IMR-90 (cell line): ENCODE measurements at regions not wholly inside any gene's neighbourhood (a gene's known extent, or its start where the extent isn't known, plus 50 kb on each side); places are given as distances from the start of the nearest gene placed in this dataset.
A peak's percentile ranks its signal among the peaks of the same experiment; 100 is the strongest.

Experiments
- ATAC-seq: fragments of 200-7000 bp; cut with Tn5 transposase; 2 replicates; pipeline ENCODE4 v1.9.1; 2020; ENCODE audit warnings: low read depth, mild to moderate bottlenecking, moderate library complexity
- BruUV-seq: library from RNA; stranded (reverse); fragments of 400-500 nt; replicated peaks from 2 replicates; lab custom pipeline; 2021; lab: Mats Ljungman, UMichigan
- CTCF ChIA-PET: fragments of 300-600 bp; formaldehyde crosslinking; extraction: SDS; loops from one replicate; lab custom pipeline; 2021; ENCODE audit warnings: antibody characterized with exemption; lab: Yijun Ruan, JAX
- POLR2A ChIA-PET: fragments of 300-600 bp; sonication (Branson Sonifier 250); formaldehyde crosslinking; loops from one replicate; lab custom pipeline; 2022; ENCODE audit warnings: antibody characterized with exemption; ENCODE audit not compliant: unreplicated experiment; lab: Charles Lee
- DNase-seq: peaks from one replicate; pipeline ENCODE4 v3.0.0; 2013
- H2AFZ ChIP-seq: replicated peaks from 2 replicates; pipeline ENCODE3; 2013; ENCODE audit warnings: low read length, mild to moderate bottlenecking; ENCODE audit not compliant: poor library complexity
- H2AK5ac ChIP-seq: 2 replicates; pipeline ENCODE4 v1.6.1; 2013; ENCODE audit warnings: low read depth, low read length, inconsistent platforms
- H2AK9ac ChIP-seq: replicated peaks from 2 replicates; pipeline ENCODE3; 2013; ENCODE audit warnings: mild to moderate bottlenecking, low read depth, low read length, moderate library complexity; ENCODE audit not compliant: poor library complexity
- H2BK120ac ChIP-seq: 2 replicates; pipeline ENCODE4 v1.6.1; 2013; ENCODE audit warnings: low read depth, low read length, inconsistent platforms
- H2BK15ac ChIP-seq: 3 replicates; pipeline ENCODE4 v1.6.1; 2013; ENCODE audit warnings: low read depth, low read length, inconsistent platforms
- H2BK20ac ChIP-seq: 2 replicates; pipeline ENCODE4 v1.6.1; 2013; ENCODE audit warnings: low read depth, mild to moderate bottlenecking, inconsistent platforms, low read length, moderate library complexity
- H2BK5ac ChIP-seq: 2 replicates; pipeline ENCODE4 v1.6.1; 2013; ENCODE audit warnings: mild to moderate bottlenecking, low read depth, low read length, inconsistent platforms; ENCODE audit not compliant: poor library complexity, severe bottlenecking
- H3K14ac ChIP-seq: replicated peaks from 2 replicates; pipeline ENCODE4 v1.6.1; 2013; ENCODE audit warnings: low read depth, low read length, inconsistent platforms
- H3K18ac ChIP-seq: 2 replicates; pipeline ENCODE4 v1.6.1; 2013; ENCODE audit warnings: low read depth, low read length, control low read depth
- H3K23ac ChIP-seq: 2 replicates; pipeline ENCODE4 v1.6.1; 2013; ENCODE audit warnings: low read depth, low read length, inconsistent platforms
- H3K27ac ChIP-seq: 2 replicates; pipeline ENCODE4 v1.5.1; 2013; ENCODE audit warnings: mild to moderate bottlenecking, control low read depth, low read length; ENCODE audit not compliant: insufficient read depth
- H3K27me3 ChIP-seq: 2 replicates; pipeline ENCODE4 v1.6.1; 2013; ENCODE audit warnings: low read length; ENCODE audit not compliant: control insufficient read depth, insufficient read depth
- H3K36me3 ChIP-seq: 2 replicates; pipeline ENCODE4 v1.6.1; 2013; ENCODE audit warnings: low read length, mixed read lengths; ENCODE audit not compliant: control insufficient read depth, insufficient read depth
- H3K4ac ChIP-seq: 2 replicates; pipeline ENCODE4 v1.6.1; 2013; ENCODE audit warnings: low read depth, low read length, inconsistent platforms
- H3K4me1 ChIP-seq: 2 replicates; pipeline ENCODE4 v1.6.1; 2013; ENCODE audit warnings: low read length, mixed read lengths; ENCODE audit not compliant: control insufficient read depth, insufficient read depth
- H3K4me2 ChIP-seq: 2 replicates; pipeline ENCODE4 v1.6.1; 2013; ENCODE audit warnings: low read depth, mild to moderate bottlenecking, control low read depth, low read length, moderate library complexity
- H3K4me3 ChIP-seq: 2 replicates; pipeline ENCODE4 v1.5.1; 2013; ENCODE audit warnings: low read depth, mild to moderate bottlenecking, control low read depth, low read length, moderate library complexity; ENCODE audit not compliant: insufficient read depth
- H3K56ac ChIP-seq: 2 replicates; pipeline ENCODE4 v1.6.1; 2013; ENCODE audit warnings: low read length, inconsistent platforms; ENCODE audit not compliant: insufficient read depth; ENCODE audit errors: extremely low read depth
- H3K79me1 ChIP-seq, 2 experiments: 2 replicates each; pipeline ENCODE4 v1.6.1; 2013; ENCODE audit warnings: low read length in 2 of 2, inconsistent platforms in 1 of 2, low read depth in 1 of 2
- H3K9ac ChIP-seq: 2 replicates; pipeline ENCODE4 v1.6.1; 2013; ENCODE audit warnings: low read depth, low read length, control low read depth
- H3K9me1 ChIP-seq: 2 replicates; pipeline ENCODE4 v1.6.1; 2013; ENCODE audit warnings: low read length, inconsistent platforms; ENCODE audit not compliant: insufficient read depth
- H3K9me3 ChIP-seq: 2 replicates; pipeline ENCODE4 v1.6.1; 2013; ENCODE audit warnings: low read length; ENCODE audit not compliant: control insufficient read depth, insufficient read depth
- H4K20me1 ChIP-seq: 2 replicates; pipeline ENCODE4 v1.6.1; 2013; ENCODE audit warnings: low read length, inconsistent platforms; ENCODE audit not compliant: insufficient read depth
- H4K5ac ChIP-seq: 2 replicates; pipeline ENCODE4 v1.6.1; 2013; ENCODE audit warnings: mild to moderate bottlenecking, low read depth, low read length, control low read depth
- H4K8ac ChIP-seq, 2 experiments: 2 replicates each; pipeline ENCODE4 v1.6.1; 2013; ENCODE audit warnings: low read depth in 2 of 2, low read length in 2 of 2, control low read depth in 1 of 2, inconsistent platforms in 1 of 2
- H4K91ac ChIP-seq: 2 replicates; pipeline ENCODE4 v1.6.1; 2013; ENCODE audit warnings: low read depth, low read length, inconsistent platforms; ENCODE audit not compliant: insufficient read depth
- CEBPB ChIP-seq: IDR thresholded peaks from 2 replicates; pipeline ENCODE4 v1.6.1; 2012; ENCODE audit warnings: low read depth, low read length, improper control_type of control experiment
- NFE2L2 ChIP-seq: fragments of 150-350 bp; IDR thresholded peaks from 2 replicates; pipeline ENCODE4 v1.6.1; 2016; ENCODE audit warnings: low read depth, mild to moderate bottlenecking, low read length
- POLR2A ChIP-seq: IDR thresholded peaks from 2 replicates; pipeline ENCODE4 v1.6.1; 2012; ENCODE audit warnings: mild to moderate bottlenecking, low read depth, low read length
- RAD21 ChIP-seq: IDR thresholded peaks from 2 replicates; pipeline ENCODE4 v1.6.1; 2012; ENCODE audit warnings: low read length, improper control_type of control experiment
- RFX5 ChIP-seq: IDR thresholded peaks from 2 replicates; pipeline ENCODE4 v1.8.0; 2012; ENCODE audit warnings: low read depth, mild to moderate bottlenecking, low read length, moderate library complexity
- WGBS, 2 experiments: methylation state at CpG; one replicate each; pipeline versions ENCODE4 v1.1.5 to v1.1.7; 2013; ENCODE audit warnings: missing lambda C conversion rate in 2 of 2; ENCODE audit not compliant: insufficient read length in 1 of 2; ENCODE audit errors: extremely low coverage in 2 of 2; 5-methylcytosine and 5-hydroxymethylcytosine counted together
- dilution Hi-C: fragments of 300-500 bp; cut with HindIII; formaldehyde crosslinking; loops from one replicate; pipeline ENCODE4 v1.14.3; 2018; ENCODE audit warnings: low sequenced_read_pairs; ENCODE audit not compliant: unreplicated experiment
- in situ Hi-C: fragments of 300-500 bp; cut with MboI; formaldehyde crosslinking; loops from 3 replicates; pipeline ENCODE4 v1.14.3; 2019; ENCODE audit warnings: low sequenced_read_pairs, inconsistent platforms, mixed read lengths
- intact Hi-C: fragments of 100-400 bp; cut with micrococcal nuclease; formaldehyde crosslinking; loops from 2 replicates; pipeline ENCODE4 v1.10.0; 2022

- Histone ChIP-seq H3K36me3 (no peaks in the 10 kb centered on the region), H4K8ac (peak overlapping the region; percentile 37 to 97), H3K9ac (peak overlapping the region; percentile 71; the same call in 1 of the 2 replicates), H3K4me1 (peaks cover 13% of the 10 kb centered on the region), H3K18ac (peak overlapping the region; percentile 100), H4K91ac (peak overlapping the region; percentile 73), H3K9me3 (no peaks in the 10 kb centered on the region), H4K20me1 (no peaks in the 10 kb centered on the region), H3K27ac (peak overlapping the region; percentile 78), H2BK20ac (peak overlapping the region; percentile 75; the same call in 1 of the 2 replicates), H2AK9ac (no peak overlapping the region), H3K23ac (0 out of 2 replicates have a peak overlapping the region, but pooled peaks have one; percentile 21), H3K27me3 (no peaks in the 10 kb centered on the region), H2AFZ (no peak overlapping the region), H2AK5ac (no peak overlapping the region), H3K4me3 (no peak overlapping the region), H3K4me2 (peak overlapping the region; percentile 57; the same call in 1 of the 2 replicates), H3K14ac (peak overlapping the region; percentile 38), H4K5ac (peak overlapping the region; percentile 95), H3K56ac (peak overlapping the region; percentile 45), H2BK5ac (peak overlapping the region; percentile 82), H3K4ac (peak overlapping the region; percentile 39; the same call in 1 of the 2 replicates), H3K79me1 (no peaks in the 10 kb centered on the region), H3K9me1 (no peaks in the 10 kb centered on the region), H2BK15ac (peak overlapping the region; percentile 42; the same call in 1 of the 3 replicates), H2BK120ac (peak overlapping the region; percentile 74)
- WGBS, 2 experiments, result no CpG with 5 or more reads among the region's 1 CpG
- dilution Hi-C loops, result no loop called here
- intact Hi-C loops, result no loop called here
- ChIA-PET CTCF (no interaction called here), POLR2A (interaction anchor here (0.7 kb wide), 1 partner anchor 11 kb away, joined by 7 read pairs; no protein-coding TSS in a partner anchor)
- in situ Hi-C loops, result no loop called here
- ATAC-seq (peak; percentile 53), DNase-seq (peak; percentile 81)
- no TSS peak for BruUV-seq
- no peak for TF ChIP-seq RAD21
- TF ChIP-seq NFE2L2, result no peak
- no peak for TF ChIP-seq RFX5
- no peak for TF ChIP-seq POLR2A
- no peak for TF ChIP-seq CEBPB
Observed at GRCh38 chr1:218717575-218717974, 372.4 kb downstream of the TGFB2 start.
